ENCODE measurements at regions not wholly inside any gene's neighbourhood (a gene's known extent, or its start where the extent isn't known, plus 50 kb on each side); places are given as distances from the start of the nearest gene placed in this dataset.

GRCh38 chr6:22980446-22980845 lies 411.1 kb downstream of the HDGFL1 start:
- Histone ChIP-seq H3K27ac (ENCODE audit: low read depth, low read length) (no peak overlapping the region), H3K27me3 (ENCODE audit: control insufficient read depth in 3 of 3, insufficient read depth in 3 of 3, low read length in 3 of 3) (no peaks in the 10 kb centered on the region), H3K9me3 (ENCODE audit: control insufficient read depth in 3 of 3, low read length in 3 of 3) (no peaks in the 10 kb centered on the region), H3K4me3 (ENCODE audit: low read length in 3 of 3) (no peak overlapping the region), H3K4me1 (ENCODE audit: control insufficient read depth in 3 of 3, insufficient read depth in 3 of 3, low read length in 3 of 3) (no peaks in the 10 kb centered on the region), H3K9ac (ENCODE audit: low read depth in 1 of 3, low read length in 3 of 3) (no peak overlapping the region), H3K36me3 (ENCODE audit: control insufficient read depth in 3 of 3, insufficient read depth in 3 of 3, low read length in 3 of 3) (no peaks in the 10 kb centered on the region)

GRCh38 chr6:23002044-23002619 lies 432.8 kb downstream of the HDGFL1 start:
- no peak overlapping the region for H3K27ac ChIP-seq (ENCODE audit: low read depth, low read length)
- H3K9me3 ChIP-seq (ENCODE audit: control insufficient read depth in 3 of 3, low read length in 3 of 3) = no peaks in the 10 kb centered on the region
- H3K27me3 ChIP-seq (ENCODE audit: control insufficient read depth in 3 of 3, insufficient read depth in 3 of 3, low read length in 3 of 3) = no peaks in the 10 kb centered on the region
- H3K36me3 ChIP-seq (ENCODE audit: control insufficient read depth in 3 of 3, insufficient read depth in 3 of 3, low read length in 3 of 3) = no peaks in the 10 kb centered on the region
- H3K4me1 ChIP-seq (ENCODE audit: control insufficient read depth in 3 of 3, insufficient read depth in 3 of 3, low read length in 3 of 3) = peaks cover 0 to 12% (median 0%) of the 10 kb centered on the region in 3 donors
- H3K9ac ChIP-seq (ENCODE audit: low read depth in 1 of 3, low read length in 3 of 3) = no peak overlapping the region
- no peak overlapping the region for H3K4me3 ChIP-seq (ENCODE audit: low read length in 3 of 3)

GRCh38 chr6:23003671-23004467 lies 434.5 kb downstream of the HDGFL1 start:
- Histone ChIP-seq H3K9me3 (ENCODE audit: control insufficient read depth in 3 of 3, low read length in 3 of 3) (no peaks in the 10 kb centered on the region), H3K4me1 (ENCODE audit: control insufficient read depth in 3 of 3, insufficient read depth in 3 of 3, low read length in 3 of 3) (peaks cover 0 to 12% (median 0%) of the 10 kb centered on the region in 3 donors), H3K27me3 (ENCODE audit: control insufficient read depth in 3 of 3, insufficient read depth in 3 of 3, low read length in 3 of 3) (no peaks in the 10 kb centered on the region), H3K4me3 (ENCODE audit: low read length in 3 of 3) (peak overlapping the region; percentile 29 to 61 (median 30)), H3K27ac (ENCODE audit: low read depth, low read length) (no peak overlapping the region), H3K9ac (ENCODE audit: low read depth in 1 of 3, low read length in 3 of 3) (peak overlapping the region in 2 of 3 donors; percentile 10 to 51), H3K36me3 (ENCODE audit: control insufficient read depth in 3 of 3, insufficient read depth in 3 of 3, low read length in 3 of 3) (no peaks in the 10 kb centered on the region)

GRCh38 chr6:23006656-23007055 lies 437.3 kb downstream of the HDGFL1 start:
- peaks cover 0 to 4% (median 0%) of the 10 kb centered on the region in 3 donors for H3K9me3 ChIP-seq (ENCODE audit: control insufficient read depth in 3 of 3, low read length in 3 of 3)
- H3K27me3 ChIP-seq (ENCODE audit: control insufficient read depth in 3 of 3, insufficient read depth in 3 of 3, low read length in 3 of 3) = no peaks in the 10 kb centered on the region
- no peaks in the 10 kb centered on the region for H3K36me3 ChIP-seq (ENCODE audit: control insufficient read depth in 3 of 3, insufficient read depth in 3 of 3, low read length in 3 of 3)
- no peak overlapping the region for H3K27ac ChIP-seq (ENCODE audit: low read depth, low read length)
- H3K4me3 ChIP-seq (ENCODE audit: low read length in 3 of 3) = no peak overlapping the region
- H3K9ac ChIP-seq (ENCODE audit: low read depth in 1 of 3, low read length in 3 of 3) = no peak overlapping the region
- peaks cover 0 to 12% (median 0%) of the 10 kb centered on the region in 3 donors for H3K4me1 ChIP-seq (ENCODE audit: control insufficient read depth in 3 of 3, insufficient read depth in 3 of 3, low read length in 3 of 3)

GRCh38 chr6:23011615-23012014 lies 442.2 kb downstream of the HDGFL1 start:
- peaks cover 0 to 4% (median 0%) of the 10 kb centered on the region in 3 donors for H3K9me3 ChIP-seq (ENCODE audit: control insufficient read depth in 3 of 3, low read length in 3 of 3)
- H3K4me3 ChIP-seq (ENCODE audit: low read length in 3 of 3) = no peak overlapping the region
- no peaks in the 10 kb centered on the region for H3K36me3 ChIP-seq (ENCODE audit: control insufficient read depth in 3 of 3, insufficient read depth in 3 of 3, low read length in 3 of 3)
- H3K4me1 ChIP-seq (ENCODE audit: control insufficient read depth in 3 of 3, insufficient read depth in 3 of 3, low read length in 3 of 3) = no peaks in the 10 kb centered on the region
- no peak overlapping the region for H3K9ac ChIP-seq (ENCODE audit: low read depth in 1 of 3, low read length in 3 of 3)
- H3K27ac ChIP-seq (ENCODE audit: low read depth, low read length) = no peak overlapping the region
- no peaks in the 10 kb centered on the region for H3K27me3 ChIP-seq (ENCODE audit: control insufficient read depth in 3 of 3, insufficient read depth in 3 of 3, low read length in 3 of 3)

- Histone ChIP-seq H3K27me3 (ENCODE audit: control insufficient read depth in 3 of 3, insufficient read depth in 3 of 3, low read length in 3 of 3) (no peaks in the 10 kb centered on the region), H3K36me3 (ENCODE audit: control insufficient read depth in 3 of 3, insufficient read depth in 3 of 3, low read length in 3 of 3) (no peaks in the 10 kb centered on the region), H3K4me1 (ENCODE audit: control insufficient read depth in 3 of 3, insufficient read depth in 3 of 3, low read length in 3 of 3) (no peaks in the 10 kb centered on the region), H3K9me3 (ENCODE audit: control insufficient read depth in 3 of 3, low read length in 3 of 3) (peaks cover 0 to 4% (median 0%) of the 10 kb centered on the region in 3 donors), H3K9ac (ENCODE audit: low read depth in 1 of 3, low read length in 3 of 3) (no peak overlapping the region), H3K27ac (ENCODE audit: low read depth, low read length) (no peak overlapping the region), H3K4me3 (ENCODE audit: low read length in 3 of 3) (no peak overlapping the region)
Measured at GRCh38 chr6:23013776-23014175, 444.4 kb downstream of the HDGFL1 start.

GRCh38 chr6:23016696-23017095 lies 447.3 kb downstream of the HDGFL1 start:
- no peak overlapping the region for H3K4me3 ChIP-seq (ENCODE audit: low read length in 3 of 3)
- H3K27me3 ChIP-seq (ENCODE audit: control insufficient read depth in 3 of 3, insufficient read depth in 3 of 3, low read length in 3 of 3) = no peaks in the 10 kb centered on the region
- H3K36me3 ChIP-seq (ENCODE audit: control insufficient read depth in 3 of 3, insufficient read depth in 3 of 3, low read length in 3 of 3) = no peaks in the 10 kb centered on the region
- no peak overlapping the region for H3K9ac ChIP-seq (ENCODE audit: low read depth in 1 of 3, low read length in 3 of 3)
- no peaks in the 10 kb centered on the region for H3K4me1 ChIP-seq (ENCODE audit: control insufficient read depth in 3 of 3, insufficient read depth in 3 of 3, low read length in 3 of 3)
- no peak overlapping the region for H3K27ac ChIP-seq (ENCODE audit: low read depth, low read length)
- no peaks in the 10 kb centered on the region for H3K9me3 ChIP-seq (ENCODE audit: control insufficient read depth in 3 of 3, low read length in 3 of 3)

GRCh38 chr6:23021487-23021886 lies 452.1 kb downstream of the HDGFL1 start:
- Histone ChIP-seq H3K36me3 (ENCODE audit: control insufficient read depth in 3 of 3, insufficient read depth in 3 of 3, low read length in 3 of 3) (no peaks in the 10 kb centered on the region), H3K9me3 (ENCODE audit: control insufficient read depth in 3 of 3, low read length in 3 of 3) (no peaks in the 10 kb centered on the region), H3K27ac (ENCODE audit: low read depth, low read length) (no peak overlapping the region), H3K4me1 (ENCODE audit: control insufficient read depth in 3 of 3, insufficient read depth in 3 of 3, low read length in 3 of 3) (no peaks in the 10 kb centered on the region), H3K27me3 (ENCODE audit: control insufficient read depth in 3 of 3, insufficient read depth in 3 of 3, low read length in 3 of 3) (no peaks in the 10 kb centered on the region), H3K9ac (ENCODE audit: low read depth in 1 of 3, low read length in 3 of 3) (no peak overlapping the region), H3K4me3 (ENCODE audit: low read length in 3 of 3) (no peak overlapping the region)

- Histone ChIP-seq H3K27ac (ENCODE audit: low read depth, low read length) (no peak overlapping the region), H3K4me3 (ENCODE audit: low read length in 3 of 3) (no peak overlapping the region), H3K36me3 (ENCODE audit: control insufficient read depth in 3 of 3, insufficient read depth in 3 of 3, low read length in 3 of 3) (no peaks in the 10 kb centered on the region), H3K27me3 (ENCODE audit: control insufficient read depth in 3 of 3, insufficient read depth in 3 of 3, low read length in 3 of 3) (no peaks in the 10 kb centered on the region), H3K9ac (ENCODE audit: low read depth in 1 of 3, low read length in 3 of 3) (no peak overlapping the region), H3K4me1 (ENCODE audit: control insufficient read depth in 3 of 3, insufficient read depth in 3 of 3, low read length in 3 of 3) (no peaks in the 10 kb centered on the region), H3K9me3 (ENCODE audit: control insufficient read depth in 3 of 3, low read length in 3 of 3) (no peaks in the 10 kb centered on the region)
Measured at GRCh38 chr6:23027281-23027680, 457.9 kb downstream of the HDGFL1 start.

- Histone ChIP-seq H3K27me3 (ENCODE audit: control insufficient read depth in 3 of 3, insufficient read depth in 3 of 3, low read length in 3 of 3) (no peaks in the 10 kb centered on the region), H3K27ac (ENCODE audit: low read depth, low read length) (no peak overlapping the region), H3K4me1 (ENCODE audit: control insufficient read depth in 3 of 3, insufficient read depth in 3 of 3, low read length in 3 of 3) (peaks cover 0 to 7% (median 4%) of the 10 kb centered on the region in 3 donors), H3K36me3 (ENCODE audit: control insufficient read depth in 3 of 3, insufficient read depth in 3 of 3, low read length in 3 of 3) (no peaks in the 10 kb centered on the region), H3K9ac (ENCODE audit: low read depth in 1 of 3, low read length in 3 of 3) (no peak overlapping the region), H3K4me3 (ENCODE audit: low read length in 3 of 3) (no peak overlapping the region), H3K9me3 (ENCODE audit: control insufficient read depth in 3 of 3, low read length in 3 of 3) (no peaks in the 10 kb centered on the region)
Measured at GRCh38 chr6:23031986-23032385, 462.6 kb downstream of the HDGFL1 start.
